ENCODE measurements at regions not wholly inside any gene's neighbourhood (a gene's known extent, or its start where the extent isn't known, plus 50 kb on each side); places are given as distances from the start of the nearest gene placed in this dataset.
"Not testable (repeated sequence)": the region's sequence is repeated elsewhere in the genome, so short reads cannot be mapped to it uniquely, and the experiment has no call there.

GRCh38 chr15:20637499-20637898 lies 95.9 kb upstream of the GOLGA6L6 start:
- H3K23ac ChIP-seq (ENCODE audit: low read depth, low read length); BruUV-seq (replicated peaks); H3K27ac ChIP-seq (ENCODE audit: insufficient read depth, low read length); H2BK15ac ChIP-seq (ENCODE audit: low read depth, low read length); H2BK5ac ChIP-seq (ENCODE audit: low read depth, low read length, poor library complexity, severe bottlenecking); H4K8ac ChIP-seq (ENCODE audit: low read depth in 2 of 2, low read length in 2 of 2); H3K27me3 ChIP-seq (ENCODE audit: control insufficient read depth, insufficient read depth, low read length); H2BK120ac ChIP-seq (ENCODE audit: low read depth, low read length); H4K5ac ChIP-seq (ENCODE audit: low read depth, low read length); H4K20me1 ChIP-seq (ENCODE audit: insufficient read depth, low read length); ATAC-seq (ENCODE audit: low read depth); DNase-seq; in situ Hi-C loops (cut with MboI; ENCODE audit: low sequenced_read_pairs); H2BK20ac ChIP-seq (ENCODE audit: low read depth, low read length); H3K4me2 ChIP-seq (ENCODE audit: low read depth, low read length); CTCF ChIA-PET; H2AK5ac ChIP-seq (ENCODE audit: low read depth, low read length); H3K4me3 ChIP-seq (ENCODE audit: insufficient read depth, low read depth, low read length); H3K18ac ChIP-seq (ENCODE audit: low read depth, low read length); H3K9me1 ChIP-seq (ENCODE audit: insufficient read depth, low read length); H3K4ac ChIP-seq (ENCODE audit: low read depth, low read length); POLR2A ChIA-PET (ENCODE audit: unreplicated experiment); H3K36me3 ChIP-seq (ENCODE audit: control insufficient read depth, insufficient read depth, low read length); H3K14ac ChIP-seq (replicated peaks; ENCODE audit: low read depth, low read length); H3K4me1 ChIP-seq (ENCODE audit: control insufficient read depth, insufficient read depth, low read length); H3K9me3 ChIP-seq (ENCODE audit: control insufficient read depth, insufficient read depth, low read length); dilution Hi-C loops (cut with HindIII; ENCODE audit: low sequenced_read_pairs, unreplicated experiment); intact Hi-C loops (cut with micrococcal nuclease); H3K79me1 ChIP-seq (ENCODE audit: low read depth in 1 of 2, low read length in 2 of 2); H3K56ac ChIP-seq (ENCODE audit: extremely low read depth, insufficient read depth, low read length); H2AK9ac ChIP-seq (replicated peaks; ENCODE audit: low read depth, low read length, poor library complexity); H4K91ac ChIP-seq (ENCODE audit: insufficient read depth, low read depth, low read length); H2AFZ ChIP-seq (replicated peaks; ENCODE audit: low read length, poor library complexity); H3K9ac ChIP-seq (ENCODE audit: low read depth, low read length): not testable (repeated sequence)
- no CpG with 5 or more reads among the region's 3 CpGs for WGBS, 2 experiments (ENCODE audit: extremely low coverage in 2 of 2, insufficient read length in 1 of 2)

GRCh38 chr15:20629526-20629925 lies 87.9 kb upstream of the GOLGA6L6 start:
- H3K79me1 ChIP-seq (ENCODE audit: low read depth in 1 of 2, low read length in 2 of 2); H2AK5ac ChIP-seq (ENCODE audit: low read depth, low read length); H3K23ac ChIP-seq (ENCODE audit: low read depth, low read length); H2BK20ac ChIP-seq (ENCODE audit: low read depth, low read length); H2AFZ ChIP-seq (replicated peaks; ENCODE audit: low read length, poor library complexity); H3K9me1 ChIP-seq (ENCODE audit: insufficient read depth, low read length); intact Hi-C loops (cut with micrococcal nuclease); H3K56ac ChIP-seq (ENCODE audit: extremely low read depth, insufficient read depth, low read length); H3K9me3 ChIP-seq (ENCODE audit: control insufficient read depth, insufficient read depth, low read length); H4K91ac ChIP-seq (ENCODE audit: insufficient read depth, low read depth, low read length); in situ Hi-C loops (cut with MboI; ENCODE audit: low sequenced_read_pairs); H3K4me2 ChIP-seq (ENCODE audit: low read depth, low read length); H3K36me3 ChIP-seq (ENCODE audit: control insufficient read depth, insufficient read depth, low read length); H3K27ac ChIP-seq (ENCODE audit: insufficient read depth, low read length); POLR2A ChIA-PET (ENCODE audit: unreplicated experiment); H3K18ac ChIP-seq (ENCODE audit: low read depth, low read length); H3K4me3 ChIP-seq (ENCODE audit: insufficient read depth, low read depth, low read length); dilution Hi-C loops (cut with HindIII; ENCODE audit: low sequenced_read_pairs, unreplicated experiment); H4K20me1 ChIP-seq (ENCODE audit: insufficient read depth, low read length); BruUV-seq (replicated peaks); H3K4me1 ChIP-seq (ENCODE audit: control insufficient read depth, insufficient read depth, low read length); H3K4ac ChIP-seq (ENCODE audit: low read depth, low read length); H3K14ac ChIP-seq (replicated peaks; ENCODE audit: low read depth, low read length); H2BK120ac ChIP-seq (ENCODE audit: low read depth, low read length); CTCF ChIA-PET; H3K9ac ChIP-seq (ENCODE audit: low read depth, low read length); H2AK9ac ChIP-seq (replicated peaks; ENCODE audit: low read depth, low read length, poor library complexity); DNase-seq; ATAC-seq (ENCODE audit: low read depth); H4K8ac ChIP-seq (ENCODE audit: low read depth in 2 of 2, low read length in 2 of 2); H2BK5ac ChIP-seq (ENCODE audit: low read depth, low read length, poor library complexity, severe bottlenecking); H3K27me3 ChIP-seq (ENCODE audit: control insufficient read depth, insufficient read depth, low read length); H4K5ac ChIP-seq (ENCODE audit: low read depth, low read length); H2BK15ac ChIP-seq (ENCODE audit: low read depth, low read length): not testable (repeated sequence)
- WGBS, 2 experiments (ENCODE audit: extremely low coverage in 2 of 2, insufficient read length in 1 of 2) = no CpG with 5 or more reads among the region's 5 CpGs
